Neural progenitor cell (in vitro differentiated cells): ENCODE measurements at regions not wholly inside any gene's neighbourhood (a gene's known extent, or its start where the extent isn't known, plus 50 kb on each side); places are given as distances from the start of the nearest gene placed in this dataset.

Experiments
- DNase-seq: peaks from one replicate; pipeline ENCODE4 v3.0.0-alpha.2; 2016; ENCODE audit warnings: low spot score
- H2AFZ ChIP-seq: fragments of 200-600 bp; sonication (generic); replicated peaks from 2 replicates; pipeline ENCODE4 v1.6.1; 2016; ENCODE audit warnings: antibody characterized with exemption
- H3F3A ChIP-seq: fragments of 200-600 bp; sonication (generic); 2 replicates; pipeline ENCODE4 v1.6.1; 2016; ENCODE audit warnings: antibody characterized with exemption, low read depth
- H3K27ac ChIP-seq: fragments of 200-600 bp; sonication (generic); 2 replicates; pipeline ENCODE4 v1.5.1; 2016; ENCODE audit warnings: mild to moderate bottlenecking
- H3K27me3 ChIP-seq: fragments of 200-600 bp; sonication (generic); 2 replicates; pipeline ENCODE4 v1.6.1; 2016; ENCODE audit warnings: mild to moderate bottlenecking, moderate library complexity
- H3K36me3 ChIP-seq: fragments of 200-600 bp; sonication (generic); 2 replicates; pipeline ENCODE4 v1.5.1; 2016
- H3K4me1 ChIP-seq: fragments of 200-600 bp; sonication (generic); 2 replicates; pipeline ENCODE4 v1.6.1; 2016; ENCODE audit warnings: mixed run types
- H3K4me2 ChIP-seq: fragments of 200-600 bp; sonication (generic); 2 replicates; pipeline ENCODE4 v1.6.1; 2016
- H3K4me3 ChIP-seq: fragments of 200-600 bp; sonication (generic); 2 replicates; pipeline ENCODE4 v1.5.1; 2016
- H3K79me2 ChIP-seq: fragments of 200-600 bp; sonication (generic); 2 replicates; pipeline ENCODE4 v1.6.1; 2016; ENCODE audit warnings: low read depth
- H3K9ac ChIP-seq: fragments of 200-600 bp; sonication (generic); 2 replicates; pipeline ENCODE4 v1.6.1; 2016
- H3K9me3 ChIP-seq: fragments of 200-600 bp; sonication (generic); 2 replicates; pipeline ENCODE4 v1.5.1; 2016; ENCODE audit warnings: low read depth
- H4K20me1 ChIP-seq: fragments of 200-600 bp; sonication (generic); 2 replicates; pipeline ENCODE4 v1.6.1; 2016; ENCODE audit warnings: low read depth
- H3K27ac Mint-ChIP-seq: 3 replicates; pipeline ENCODE4 v1.8.0; 2021; ENCODE audit warnings: mixed read lengths
- H3K27me3 Mint-ChIP-seq: 2 replicates; pipeline ENCODE4 v1.8.0; 2022; ENCODE audit warnings: low read depth, mild to moderate bottlenecking, inconsistent platforms, moderate library complexity, mixed read lengths; ENCODE audit not compliant: insufficient read depth
- H3K36me3 Mint-ChIP-seq: 3 replicates; pipeline ENCODE4 v1.8.0; 2021; ENCODE audit warnings: mixed read lengths
- H3K4me1 Mint-ChIP-seq: 3 replicates; pipeline ENCODE4 v1.8.0; 2021; ENCODE audit warnings: mixed read lengths
- H3K4me3 Mint-ChIP-seq: 3 replicates; pipeline ENCODE4 v1.8.0; 2021; ENCODE audit warnings: mild to moderate bottlenecking, moderate library complexity, mixed read lengths
- H3K9me3 Mint-ChIP-seq: 3 replicates; pipeline ENCODE4 v1.8.0; 2020; ENCODE audit warnings: mixed read lengths
- CTCF ChIP-seq: fragments of 200-600 bp; sonication (generic); IDR thresholded peaks from 2 replicates; pipeline ENCODE4 v1.5.1; 2017; ENCODE audit warnings: antibody characterized with exemption, mild to moderate bottlenecking
- EZH2 ChIP-seq: fragments of 200-600 bp; sonication (generic); IDR thresholded peaks from 2 replicates; pipeline ENCODE4 v1.6.1; 2017; ENCODE audit warnings: antibody characterized with exemption, mild to moderate bottlenecking, moderate library complexity
- EZH2phosphoT487 ChIP-seq: fragments of 200-600 bp; sonication (generic); IDR thresholded peaks from 2 replicates; pipeline ENCODE4 v1.6.1; 2017; ENCODE audit warnings: antibody characterized with exemption

DNA sequence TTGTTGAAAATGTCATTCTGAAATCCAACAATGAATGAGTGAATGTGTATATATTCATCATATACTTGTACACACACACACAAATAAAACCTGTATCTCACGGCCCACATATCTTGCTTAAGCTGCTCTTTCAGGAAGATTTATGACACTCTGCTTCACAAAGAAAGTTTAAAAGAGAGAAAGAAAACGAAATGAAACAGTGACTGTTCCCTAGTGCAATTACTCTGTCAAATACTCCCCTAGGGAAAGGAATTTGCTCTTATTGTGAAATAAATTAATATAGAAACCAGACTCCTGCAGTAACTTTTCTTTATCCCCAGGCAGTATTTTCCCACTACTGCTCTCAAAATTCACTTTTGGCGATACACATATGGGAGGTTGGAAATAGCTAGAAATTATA is 329.1 kb downstream of the VPS13C start:
- no peak overlapping the region for H3K4me2 ChIP-seq
- H3K27ac Mint-ChIP-seq, result no peak overlapping the region
- H3K4me3 Mint-ChIP-seq, result no peak overlapping the region

DNA sequence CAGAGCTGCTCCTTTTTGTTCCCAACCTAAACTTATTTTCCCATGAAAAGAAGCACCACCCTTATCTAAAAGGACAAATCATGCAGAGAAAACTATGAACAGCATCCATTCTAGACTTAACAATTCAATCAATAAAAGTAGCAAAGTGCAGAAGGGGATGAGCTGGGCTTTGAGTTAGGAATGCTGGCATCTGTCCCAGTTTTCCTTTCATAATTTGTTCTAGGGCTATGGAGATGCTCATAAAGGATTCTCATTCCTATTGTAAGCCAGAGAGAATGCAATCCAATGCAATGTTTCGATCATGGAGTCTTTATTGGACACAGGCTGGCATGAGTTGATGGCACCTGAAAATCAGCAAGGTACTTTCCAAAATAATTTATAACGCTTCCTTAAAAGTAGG is 330.6 kb downstream of the VPS13C start:
- Histone ChIP-seq H3K79me2 (no peaks in the 10 kb centered on the region), H2AFZ (no peak overlapping the region), H3K4me3 (no peak overlapping the region), H3K27ac (no peak overlapping the region), H3K9me3 (no peaks in the 10 kb centered on the region), H3K4me2 (no peak overlapping the region), H4K20me1 (no peaks in the 10 kb centered on the region), H3K27me3 (no peaks in the 10 kb centered on the region), H3K36me3 (no peaks in the 10 kb centered on the region), H3K4me1 (no peaks in the 10 kb centered on the region), H3F3A (no peaks in the 10 kb centered on the region), H3K9ac (no peak overlapping the region)
- Mint-ChIP-seq H3K27ac (no peak overlapping the region), H3K4me1 (no peaks in the 10 kb centered on the region), H3K9me3 (no peaks in the 10 kb centered on the region), H3K27me3 (no peaks in the 10 kb centered on the region), H3K36me3 (no peaks in the 10 kb centered on the region), H3K4me3 (no peak overlapping the region)
- TF ChIP-seq EZH2phosphoT487 (no peak), CTCF (no peak), EZH2 (no peak)
- no peak for DNase-seq

More for the DNA sequence above, 329.1 kb downstream of the VPS13C start:
- no peaks in the 10 kb centered on the region for H3K27me3 Mint-ChIP-seq
- TF ChIP-seq EZH2phosphoT487 (no peak), EZH2 (no peak), CTCF (no peak)
- no peaks in the 10 kb centered on the region for H3K9me3 Mint-ChIP-seq
- no peak overlapping the region for H3K27ac ChIP-seq
- no peaks in the 10 kb centered on the region for H3K4me1 Mint-ChIP-seq
- no peaks in the 10 kb centered on the region for H3F3A ChIP-seq
- no peak overlapping the region for H3K9ac ChIP-seq
- no peaks in the 10 kb centered on the region for H3K4me1 ChIP-seq
- H3K9me3 ChIP-seq, result no peaks in the 10 kb centered on the region
- H3K27me3 ChIP-seq, result no peaks in the 10 kb centered on the region
- H3K4me3 ChIP-seq, result no peak overlapping the region
- DNase-seq, result no peak
- no peaks in the 10 kb centered on the region for H4K20me1 ChIP-seq
- H3K36me3 ChIP-seq, result no peaks in the 10 kb centered on the region
- no peaks in the 10 kb centered on the region for H3K79me2 ChIP-seq
- H2AFZ ChIP-seq, result no peak overlapping the region
- H3K36me3 Mint-ChIP-seq, result no peaks in the 10 kb centered on the region

- no peaks in the 10 kb centered on the region for H3K4me1 ChIP-seq
- Mint-ChIP-seq H3K36me3 (no peaks in the 10 kb centered on the region), H3K9me3 (no peaks in the 10 kb centered on the region), H3K27me3 (no peaks in the 10 kb centered on the region), H3K4me3 (no peak overlapping the region), H3K4me1 (no peaks in the 10 kb centered on the region), H3K27ac (no peak overlapping the region)
- no peaks in the 10 kb centered on the region for H3K36me3 ChIP-seq
- no peak overlapping the region for H2AFZ ChIP-seq
- DNase-seq, result no peak
- H3K27ac ChIP-seq, result no peak overlapping the region
- H3K9me3 ChIP-seq, result no peaks in the 10 kb centered on the region
- TF ChIP-seq EZH2phosphoT487 (no peak), EZH2 (no peak), CTCF (no peak)
- no peaks in the 10 kb centered on the region for H3F3A ChIP-seq
- H3K4me2 ChIP-seq, result no peak overlapping the region
- no peak overlapping the region for H3K9ac ChIP-seq
- H4K20me1 ChIP-seq, result no peaks in the 10 kb centered on the region
- no peaks in the 10 kb centered on the region for H3K79me2 ChIP-seq
- H3K27me3 ChIP-seq, result no peaks in the 10 kb centered on the region
- H3K4me3 ChIP-seq, result no peak overlapping the region
Observed at GRCh38 chr15:61726166-61726565, 334.1 kb downstream of the VPS13C start.

DNA sequence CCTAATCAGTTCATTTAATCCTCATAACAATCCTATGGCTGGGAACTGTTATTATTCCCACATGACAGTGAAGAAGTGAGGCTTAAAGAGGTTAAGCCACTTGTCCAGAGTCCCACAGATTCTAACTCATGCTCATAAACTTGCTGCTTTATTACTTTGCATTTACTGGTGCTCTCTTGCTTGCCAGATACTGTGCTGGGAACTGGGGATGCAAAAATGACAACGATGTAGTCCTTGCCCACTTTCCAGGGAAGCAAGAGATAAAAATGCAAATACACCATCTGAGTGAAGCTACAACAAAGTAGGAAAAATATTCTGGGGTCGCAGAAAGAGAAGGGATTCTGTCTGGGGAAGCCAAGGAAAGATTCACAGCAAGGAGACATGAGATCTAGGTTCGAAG is 335.0 kb downstream of the VPS13C start:
- DNase-seq, result no peak
- Mint-ChIP-seq H3K27ac (no peak overlapping the region), H3K4me3 (no peak overlapping the region), H3K36me3 (no peaks in the 10 kb centered on the region), H3K9me3 (no peaks in the 10 kb centered on the region), H3K4me1 (no peaks in the 10 kb centered on the region), H3K27me3 (no peaks in the 10 kb centered on the region)
- Histone ChIP-seq H3F3A (no peaks in the 10 kb centered on the region), H3K4me2 (no peak overlapping the region), H3K27ac (no peak overlapping the region), H3K79me2 (no peaks in the 10 kb centered on the region), H3K36me3 (no peaks in the 10 kb centered on the region), H3K4me1 (no peaks in the 10 kb centered on the region), H3K27me3 (no peaks in the 10 kb centered on the region), H2AFZ (peak overlapping the region; percentile 34), H3K9ac (no peak overlapping the region), H4K20me1 (no peaks in the 10 kb centered on the region), H3K4me3 (no peak overlapping the region), H3K9me3 (no peaks in the 10 kb centered on the region)
- TF ChIP-seq CTCF, result no peak
- TF ChIP-seq EZH2, result no peak
